ENCODE measurements at regions not wholly inside any gene's neighbourhood (a gene's known extent, or its start where the extent isn't known, plus 50 kb on each side); places are given as distances from the start of the nearest gene placed in this dataset.

GRCh38 chr2:136666-137065 lies 90.4 kb upstream of the FAM110C start:
- TF ChIP-seq EP300 (IDR thresholded peaks at IDR 0.05; ENCODE audit: borderline replicate concordance) (no peak), REST (IDR thresholded peaks at IDR 0.05; ENCODE audit: low read depth) (no peak), NFIC (IDR thresholded peaks at IDR 0.05) (no peak), TCF12 (IDR thresholded peaks at IDR 0.05; ENCODE audit: low read depth) (no peak), FOXM1 (IDR thresholded peaks at IDR 0.05; ENCODE audit: borderline replicate concordance, low read depth) (no peak)
- TF ChIP-seq, protein P1, sequence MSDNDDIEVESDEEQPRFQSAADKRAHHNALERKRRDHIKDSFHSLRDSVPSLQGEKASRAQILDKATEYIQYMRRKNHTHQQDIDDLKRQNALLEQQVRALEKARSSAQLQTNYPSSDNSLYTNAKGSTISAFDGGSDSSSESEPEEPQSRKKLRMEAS (IDR thresholded peaks at IDR 0.05) = no peak
